Stimulated activated CD4-positive, alpha-beta T cell treated with anti-CD3 and anti-CD28 coated beads, Interleukin-15, amount 100 ng/mL, for 24 hours (primary cell): ENCODE measurements at regions not wholly inside any gene's neighbourhood (a gene's known extent, or its start where the extent isn't known, plus 50 kb on each side); places are given as distances from the start of the nearest gene placed in this dataset.
A peak's percentile ranks its signal among the peaks of the same experiment; 100 is the strongest.

Experiments used
- DNase-seq: peaks from one replicate; pipeline ENCODE4 v3.0.0-alpha.2; 2020

GRCh38 chr4:174438711-174439110 is 83.6 kb downstream of the HPGD start:
- DNase-seq, result no peak

- no peak for DNase-seq
Measured at GRCh38 chr4:174437749-174438148, 84.5 kb downstream of the HPGD start.

- no peak for DNase-seq
Measured at GRCh38 chr4:174437324-174437723, 85.0 kb downstream of the HPGD start.

- no peak for DNase-seq
Measured at GRCh38 chr4:174436377-174436776, 85.9 kb downstream of the HPGD start.

GRCh38 chr4:174435974-174436373 is 86.3 kb downstream of the HPGD start:
- DNase-seq, result no peak

GRCh38 chr4:174434455-174434854 is 87.8 kb downstream of the HPGD start:
- no peak for DNase-seq

GRCh38 chr4:174430576-174430975 is 91.7 kb downstream of the HPGD start:
- no peak for DNase-seq

- DNase-seq, result no peak
Measured at GRCh38 chr4:174429701-174430410, 92.4 kb downstream of the HPGD start.

- no peak for DNase-seq
Measured at GRCh38 chr4:174427571-174428140, 94.6 kb downstream of the HPGD start.

GRCh38 chr4:174425669-174426068 is 96.6 kb downstream of the HPGD start:
- DNase-seq, result no peak

- peak; percentile 5 for DNase-seq
Measured at GRCh38 chr4:174423257-174423944, 98.9 kb downstream of the HPGD start.

GRCh38 chr4:174422893-174423256 is 99.4 kb downstream of the HPGD start:
- no peak for DNase-seq

- DNase-seq, result no peak
Measured at GRCh38 chr4:174420316-174420715, 102.0 kb downstream of the HPGD start.

GRCh38 chr4:174418640-174419212 is 103.6 kb downstream of the HPGD start:
- DNase-seq, result no peak

- DNase-seq, result no peak
Measured at GRCh38 chr4:174408841-174409552, 113.3 kb downstream of the HPGD start.

- no peak for DNase-seq
Measured at GRCh38 chr4:174406383-174406782, 115.9 kb downstream of the HPGD start.

GRCh38 chr4:174405923-174406322 is 116.4 kb downstream of the HPGD start:
- no peak for DNase-seq

- DNase-seq, result no peak
Measured at GRCh38 chr4:174404677-174405076, 117.6 kb downstream of the HPGD start.

GRCh38 chr4:174403177-174403543 is 119.1 kb downstream of the HPGD start:
- DNase-seq, result no peak

GRCh38 chr4:174402470-174403176 is 118.9 kb downstream of the CEP44 start:
- no peak for DNase-seq

- DNase-seq, result no peak
Measured at GRCh38 chr4:174401471-174402130, 117.9 kb downstream of the CEP44 start.
